Trophoblast cell (in vitro differentiated cells and primary cell): ENCODE measurements at regions not wholly inside any gene's neighbourhood (a gene's known extent, or its start where the extent isn't known, plus 50 kb on each side); places are given as distances from the start of the nearest gene placed in this dataset.

Experiments used
- DNase-seq, 2 donors: peaks; one replicate each; pipeline ENCODE4 v3.0.0-alpha.2; 2016
- H2AFZ ChIP-seq: 2 replicates; pipeline ENCODE4 v1.6.1; 2013; ENCODE audit warnings: low read length, moderate library complexity, mild to moderate bottlenecking; ENCODE audit not compliant: insufficient read depth, poor library complexity
- H2AK5ac ChIP-seq: 2 replicates; pipeline ENCODE4 v1.6.1; 2013; ENCODE audit warnings: mild to moderate bottlenecking, low read length
- H2BK120ac ChIP-seq: 2 replicates; pipeline ENCODE4 v1.6.1; 2013; ENCODE audit warnings: low read length, mild to moderate bottlenecking, moderate library complexity; ENCODE audit not compliant: insufficient read depth, poor library complexity
- H2BK12ac ChIP-seq: 2 replicates; pipeline ENCODE4 v1.6.1; 2013; ENCODE audit warnings: mild to moderate bottlenecking, low read length, moderate library complexity
- H2BK5ac ChIP-seq: 2 replicates; pipeline ENCODE4 v1.6.1; 2013; ENCODE audit warnings: low read length, low read depth, moderate library complexity, mild to moderate bottlenecking; ENCODE audit not compliant: poor library complexity
- H3K14ac ChIP-seq: 2 replicates; pipeline ENCODE4 v1.6.1; 2013; ENCODE audit warnings: mild to moderate bottlenecking, low read length
- H3K18ac ChIP-seq: 2 replicates; pipeline ENCODE4 v1.6.1; 2013; ENCODE audit warnings: mild to moderate bottlenecking, low read length
- H3K23ac ChIP-seq: 2 replicates; pipeline ENCODE4 v1.6.1; 2013; ENCODE audit warnings: low read length
- H3K27ac ChIP-seq: 2 replicates; pipeline ENCODE4 v1.5.1; 2013; ENCODE audit warnings: low read depth, mild to moderate bottlenecking, inconsistent platforms, low read length, moderate library complexity
- H3K27me3 ChIP-seq: 2 replicates; pipeline ENCODE4 v1.6.1; 2013; ENCODE audit warnings: inconsistent platforms, mild to moderate bottlenecking, low read length, moderate library complexity; ENCODE audit not compliant: insufficient read depth
- H3K36me3 ChIP-seq, 2 experiments: 1 replicate in 1 of 2; 2 replicates in 1 of 2; pipeline ENCODE4 v1.6.1; 2013; ENCODE audit warnings: low read length in 2 of 2, mild to moderate bottlenecking in 2 of 2, moderate library complexity in 1 of 2; ENCODE audit not compliant: insufficient read depth in 2 of 2, control insufficient read depth in 1 of 2
- H3K4ac ChIP-seq: 2 replicates; pipeline ENCODE4 v1.6.1; 2013; ENCODE audit warnings: low read depth, mild to moderate bottlenecking, low read length, moderate library complexity
- H3K4me1 ChIP-seq, 2 experiments: 1 replicate in 1 of 2; 2 replicates in 1 of 2; pipeline ENCODE4 v1.6.1; 2013; ENCODE audit warnings: low read length in 2 of 2, mild to moderate bottlenecking in 2 of 2, moderate library complexity in 1 of 2; ENCODE audit not compliant: insufficient read depth in 2 of 2, control insufficient read depth in 1 of 2
- H3K4me2 ChIP-seq: 2 replicates; pipeline ENCODE4 v1.6.1; 2013; ENCODE audit warnings: inconsistent platforms, mild to moderate bottlenecking, low read length, moderate library complexity
- H3K4me3 ChIP-seq: 2 replicates; pipeline ENCODE4 v1.5.1; 2013; ENCODE audit warnings: mild to moderate bottlenecking, low read depth, low read length, inconsistent platforms
- H3K79me1 ChIP-seq: one replicate; pipeline ENCODE4 v1.6.1; 2013; ENCODE audit warnings: low read length
- H3K79me2 ChIP-seq: 2 replicates; pipeline ENCODE4 v1.6.1; 2013; ENCODE audit warnings: low read length, mild to moderate bottlenecking; ENCODE audit not compliant: control insufficient read depth, insufficient read depth, poor library complexity
- H3K9ac ChIP-seq: 2 replicates; pipeline ENCODE4 v1.6.1; 2013; ENCODE audit warnings: mild to moderate bottlenecking, low read length
- H3K9me3 ChIP-seq: 2 replicates; pipeline ENCODE4 v1.6.1; 2013; ENCODE audit warnings: low read depth, mild to moderate bottlenecking, control low read depth, inconsistent platforms, low read length; ENCODE audit not compliant: insufficient read depth
- H4K12ac ChIP-seq: 2 replicates; pipeline ENCODE4 v1.6.1; 2013; ENCODE audit warnings: low read depth, mild to moderate bottlenecking, low read length, moderate library complexity
- H4K8ac ChIP-seq: 2 replicates; pipeline ENCODE4 v1.6.1; 2013; ENCODE audit warnings: low read depth, mild to moderate bottlenecking, low read length, moderate library complexity
- H4K91ac ChIP-seq: one replicate; pipeline ENCODE4 v1.6.1; 2013; ENCODE audit warnings: low read depth, mild to moderate bottlenecking, low read length, moderate library complexity
- WGBS: extraction: QIAGEN DNeasy Blood & Tissue Kit; methylation state at CpG from one replicate; pipeline ENCODE4 v1.1.7; 2013; ENCODE audit warnings: missing lambda C conversion rate; ENCODE audit not compliant: insufficient read length, insufficient coverage; ENCODE audit errors: extremely low coverage; 5-methylcytosine and 5-hydroxymethylcytosine counted together

DNA sequence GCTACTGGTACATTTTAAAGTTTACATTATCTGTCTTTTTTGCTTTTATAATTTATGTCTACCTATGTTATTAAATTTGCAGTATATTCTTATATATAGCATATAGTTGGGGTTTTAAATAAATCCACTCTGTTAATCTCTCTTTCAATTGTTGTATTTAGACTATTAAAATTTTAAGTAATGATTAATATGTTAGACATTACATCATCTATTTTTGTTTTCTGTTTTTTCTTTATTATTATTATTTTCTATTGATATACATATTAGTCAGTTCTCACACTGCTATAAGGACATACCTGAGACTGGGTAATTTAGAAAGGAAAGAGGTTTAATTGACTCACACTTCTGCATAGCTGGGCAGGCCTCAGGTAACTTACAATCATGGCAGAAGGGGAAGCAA lies 1338.2 kb upstream of the GJE1 start:
- no peaks in the 10 kb centered on the region for H3K36me3 ChIP-seq
- no peak overlapping the region for H2AK5ac ChIP-seq
- no peak overlapping the region for H4K8ac ChIP-seq
- no peak overlapping the region for H2BK12ac ChIP-seq
- H3K9me3 ChIP-seq: no peaks in the 10 kb centered on the region
- no peak overlapping the region for H3K18ac ChIP-seq
- H3K9ac ChIP-seq: no peak overlapping the region
- no peak overlapping the region for H3K27ac ChIP-seq
- no peak overlapping the region for H3K23ac ChIP-seq
- H3K79me1 ChIP-seq: no peaks in the 10 kb centered on the region
- H3K27me3 ChIP-seq: no peaks in the 10 kb centered on the region
- H2BK5ac ChIP-seq: no peak overlapping the region
- H3K4me2 ChIP-seq: no peak overlapping the region
- no peak overlapping the region for H2AFZ ChIP-seq
- no peak overlapping the region for H3K4me3 ChIP-seq
- no peak overlapping the region for H4K12ac ChIP-seq
- no peak overlapping the region for H4K91ac ChIP-seq
- no peaks in the 10 kb centered on the region for H3K4me1 ChIP-seq
- no peak overlapping the region for H2BK120ac ChIP-seq
- no peak overlapping the region for H3K14ac ChIP-seq
- no peak overlapping the region for H3K4ac ChIP-seq
- no peaks in the 10 kb centered on the region for H3K79me2 ChIP-seq
- DNase-seq: no peak

DNA sequence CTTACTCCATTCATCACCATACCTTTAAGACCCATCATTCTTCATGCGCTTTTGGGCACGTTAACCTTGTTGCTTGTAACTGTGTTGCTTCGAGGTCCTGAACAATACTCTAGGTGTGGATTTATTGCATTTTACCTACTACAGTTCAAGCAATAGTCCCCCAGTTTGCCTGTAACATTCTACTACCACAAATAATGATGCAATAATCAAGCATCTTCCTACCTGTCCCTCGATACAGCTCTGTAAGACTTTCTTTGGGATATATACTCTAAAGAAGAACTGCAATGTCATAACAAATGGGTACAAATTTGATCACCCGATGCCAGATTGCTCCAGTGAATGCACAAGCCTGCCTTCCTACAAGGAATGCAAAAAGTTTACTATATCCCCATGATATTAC lies 1342.6 kb upstream of the GJE1 start:
- Histone ChIP-seq H2AFZ (no peak overlapping the region), H3K79me2 (no peaks in the 10 kb centered on the region), H3K27ac (no peak overlapping the region), H4K12ac (no peak overlapping the region), H2BK12ac (no peak overlapping the region), H3K27me3 (no peaks in the 10 kb centered on the region), H2BK5ac (no peak overlapping the region), H3K79me1 (no peaks in the 10 kb centered on the region), H3K9me3 (no peaks in the 10 kb centered on the region), H3K4ac (no peak overlapping the region), H3K4me2 (no peak overlapping the region), H2AK5ac (no peak overlapping the region), H2BK120ac (no peak overlapping the region), H3K23ac (no peak overlapping the region), H3K9ac (no peak overlapping the region), H3K14ac (no peak overlapping the region), H3K4me3 (no peak overlapping the region), H3K4me1 (no peaks in the 10 kb centered on the region), H3K18ac (no peak overlapping the region), H4K91ac (no peak overlapping the region), H4K8ac (no peak overlapping the region), H3K36me3 (no peaks in the 10 kb centered on the region)
- DNase-seq: no peak
- WGBS: no CpG with 5 or more reads among the region's 5 CpGs

DNA sequence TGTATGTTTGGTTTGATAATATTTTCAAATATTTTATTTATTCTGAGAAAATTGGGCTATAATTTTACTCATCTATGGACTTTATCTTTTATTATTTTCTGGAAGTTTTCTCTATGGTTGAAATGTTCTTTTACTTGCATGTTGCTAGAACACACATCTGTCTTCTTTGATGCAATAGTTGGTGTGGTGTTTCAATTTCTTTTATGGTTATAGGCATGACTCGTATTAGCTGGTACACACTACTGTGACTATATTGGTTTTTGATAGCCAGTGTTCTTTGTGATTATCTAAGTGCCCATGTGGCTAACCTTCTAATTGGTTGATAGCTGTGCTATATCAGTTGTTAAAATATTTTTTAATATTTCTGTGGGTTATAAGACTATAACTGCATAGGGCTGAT lies 1343.3 kb upstream of the GJE1 start:
- H3K23ac ChIP-seq: no peak overlapping the region
- no peak overlapping the region for H2BK5ac ChIP-seq
- H3K18ac ChIP-seq: no peak overlapping the region
- no peak overlapping the region for H2AK5ac ChIP-seq
- H2AFZ ChIP-seq: no peak overlapping the region
- DNase-seq: no peak
- no peak overlapping the region for H3K27ac ChIP-seq
- H4K12ac ChIP-seq: no peak overlapping the region
- H3K4me2 ChIP-seq: no peak overlapping the region
- no peak overlapping the region for H3K4me3 ChIP-seq
- H4K8ac ChIP-seq: no peak overlapping the region
- H2BK120ac ChIP-seq: no peak overlapping the region
- no peaks in the 10 kb centered on the region for H3K9me3 ChIP-seq
- no peaks in the 10 kb centered on the region for H3K4me1 ChIP-seq
- no peaks in the 10 kb centered on the region for H3K36me3 ChIP-seq
- H3K79me2 ChIP-seq: no peaks in the 10 kb centered on the region
- no peaks in the 10 kb centered on the region for H3K79me1 ChIP-seq
- H3K9ac ChIP-seq: no peak overlapping the region
- no peaks in the 10 kb centered on the region for H3K27me3 ChIP-seq
- no peak overlapping the region for H3K14ac ChIP-seq
- WGBS: no CpG with 5 or more reads among the region's 1 CpG
- no peak overlapping the region for H2BK12ac ChIP-seq
- no peak overlapping the region for H4K91ac ChIP-seq
- no peak overlapping the region for H3K4ac ChIP-seq

DNA sequence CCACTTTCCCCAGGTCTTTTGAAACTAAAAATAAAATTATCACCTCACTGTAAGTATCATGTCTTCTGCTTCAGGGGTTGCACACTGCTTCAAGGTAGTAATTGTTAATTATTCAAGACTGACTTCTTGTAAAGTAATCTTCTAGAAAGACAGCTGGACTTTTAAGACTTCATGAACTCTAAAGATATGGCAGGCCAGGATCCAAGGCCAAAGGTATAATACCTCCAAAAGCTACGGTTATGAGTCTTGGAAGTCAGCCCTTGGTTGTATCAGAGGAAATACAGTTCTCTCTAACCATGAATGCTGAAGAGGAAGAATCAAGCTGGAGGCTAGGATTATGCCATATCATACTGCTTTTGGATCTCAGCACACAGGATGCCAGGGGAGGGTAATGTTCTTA lies 1346.8 kb upstream of the GJE1 start:
- Histone ChIP-seq H2AFZ (no peak overlapping the region), H3K4me1 (peaks cover 0 to 2% of the 10 kb centered on the region in 2 experiments), H3K4me3 (no peak overlapping the region), H3K79me2 (no peaks in the 10 kb centered on the region), H3K9me3 (no peaks in the 10 kb centered on the region), H4K12ac (no peak overlapping the region), H3K79me1 (no peaks in the 10 kb centered on the region), H3K18ac (no peak overlapping the region), H3K4ac (no peak overlapping the region), H3K36me3 (no peaks in the 10 kb centered on the region), H3K27me3 (no peaks in the 10 kb centered on the region), H2BK12ac (no peak overlapping the region), H3K9ac (no peak overlapping the region), H3K4me2 (no peak overlapping the region), H4K91ac (no peak overlapping the region), H3K23ac (no peak overlapping the region), H3K27ac (no peak overlapping the region), H3K14ac (no peak overlapping the region), H2BK120ac (no peak overlapping the region), H4K8ac (no peak overlapping the region), H2BK5ac (no peak overlapping the region), H2AK5ac (no peak overlapping the region)
- WGBS: no CpG with 5 or more reads among the region's 1 CpG
- no peak for DNase-seq
